Myocyte (in vitro differentiated cells): ENCODE measurements at regions not wholly inside any gene's neighbourhood (a gene's known extent, or its start where the extent isn't known, plus 50 kb on each side); places are given as distances from the start of the nearest gene placed in this dataset.

ENCODE experiments used
- DNase-seq: peaks from one replicate; pipeline ENCODE4 v3.0.0-alpha.2; 2012; ENCODE audit warnings: low read depth

DNA sequence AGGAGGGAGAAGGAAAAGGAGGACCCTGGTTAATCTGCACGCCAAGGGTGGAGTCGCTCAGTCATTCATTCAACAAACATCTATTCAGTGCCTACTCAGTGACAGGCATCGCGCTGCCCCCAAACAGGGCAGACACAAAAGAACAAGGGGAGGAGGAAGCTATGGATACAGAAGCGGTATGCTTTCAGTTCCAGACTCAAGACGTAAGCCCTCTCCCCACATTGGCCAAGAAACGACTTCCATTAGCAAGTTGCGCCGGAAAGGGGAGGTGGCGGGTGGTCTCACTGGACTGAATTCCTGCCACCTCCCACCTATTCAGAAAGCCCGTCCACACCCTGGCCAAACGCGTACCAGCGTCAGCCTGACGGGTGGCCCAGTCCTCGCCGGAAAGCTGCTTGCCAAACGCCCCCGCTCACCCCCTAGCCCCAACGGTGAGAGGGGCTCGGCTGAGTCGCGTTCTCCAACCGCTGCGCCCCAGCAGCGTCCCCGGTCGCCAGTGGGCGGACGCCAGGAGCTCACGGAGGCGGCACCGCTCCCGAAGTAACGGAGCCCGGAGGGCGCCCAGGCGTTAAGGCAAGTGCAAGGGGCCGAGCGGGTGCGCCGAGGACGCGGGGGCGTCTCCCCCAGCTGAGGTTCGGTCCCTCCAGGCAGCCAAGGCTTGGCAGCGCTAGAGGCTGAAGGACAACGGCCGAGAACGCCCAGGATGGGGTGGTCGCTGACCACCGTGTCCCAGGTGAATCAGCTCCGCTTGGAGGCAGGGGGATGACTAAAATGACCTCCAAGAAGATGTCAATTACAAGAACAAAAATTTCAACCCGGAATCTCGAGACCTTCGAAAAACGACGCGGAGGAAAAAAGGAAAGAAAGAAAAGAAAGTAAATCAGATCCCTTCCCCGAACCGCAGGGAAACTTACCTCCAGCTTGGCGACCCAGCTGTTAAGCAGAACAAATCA lies 470.7 kb downstream of the SOX9 start:
- DNase-seq = peak; percentile 30

DNA sequence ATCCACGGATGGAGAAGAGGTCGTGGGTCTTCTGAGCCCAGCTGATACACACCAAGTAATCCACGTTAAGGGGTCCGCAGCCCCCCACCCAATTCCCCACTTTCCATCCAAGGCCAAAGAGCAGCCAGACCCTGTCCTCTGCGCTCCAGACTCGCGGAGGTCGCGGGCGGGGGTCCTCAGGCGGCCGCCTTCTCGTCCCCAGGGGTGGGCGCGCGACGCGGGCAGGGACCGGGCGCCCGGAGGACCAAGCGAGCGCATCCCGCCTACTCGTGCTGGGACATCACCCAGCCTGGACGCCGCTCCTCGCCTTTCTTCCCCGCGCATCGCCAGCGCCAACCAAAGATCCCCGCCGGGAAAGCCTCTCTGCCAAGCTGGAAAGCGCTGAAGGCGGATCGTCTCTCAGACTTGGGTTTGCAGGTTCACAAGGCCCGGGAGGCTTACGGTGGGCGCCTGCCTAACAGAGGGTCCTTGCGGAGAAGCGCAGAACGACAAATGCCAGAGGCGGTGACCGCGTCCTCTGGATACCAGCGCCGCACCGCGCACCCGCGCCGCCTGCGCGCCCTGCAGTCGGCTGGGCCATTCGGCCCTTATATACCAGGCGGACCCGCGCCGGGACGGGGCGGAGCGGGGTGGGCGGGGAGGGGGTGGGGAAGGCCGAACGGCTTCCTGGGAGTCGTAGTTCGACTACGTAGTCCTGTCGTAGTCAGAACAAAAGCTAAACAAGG lies 471.6 kb downstream of the SOX9 start:
- peak; percentile 86 for DNase-seq

- no peak for DNase-seq
These were observed 472.1 kb downstream of the SOX9 start for GRCh38 chr17:72592967-72593325.

- DNase-seq = no peak
These were observed 473.4 kb downstream of the SOX9 start for GRCh38 chr17:72594248-72594647.
